ENCODE measurements at regions not wholly inside any gene's neighbourhood (a gene's known extent, or its start where the extent isn't known, plus 50 kb on each side); places are given as distances from the start of the nearest gene placed in this dataset.

GRCh38 chr13:85586856-85587255 lies 212.4 kb downstream of the SLITRK6 start:
- H3K9ac ChIP-seq, result no peak overlapping the region
- H3F3A ChIP-seq (ENCODE audit: low read depth), result no peaks in the 10 kb centered on the region
- H3K4me3 ChIP-seq, result no peak overlapping the region
- H3K27ac ChIP-seq, result no peak overlapping the region
- no peaks in the 10 kb centered on the region for H4K20me1 ChIP-seq (ENCODE audit: low read depth)
- H3K27me3 ChIP-seq, result no peaks in the 10 kb centered on the region
- H3K36me3 ChIP-seq, result no peaks in the 10 kb centered on the region
- no peaks in the 10 kb centered on the region for H3K27me3 Mint-ChIP-seq (ENCODE audit: insufficient read depth, low read depth)
- no peaks in the 10 kb centered on the region for H3K9me3 ChIP-seq (ENCODE audit: low read depth)
- DNase-seq (ENCODE audit: low spot score), result no peak
- no peak for TF ChIP-seq CTCF (IDR thresholded peaks at IDR 0.05)
- no peak for TF ChIP-seq EZH2 (IDR thresholded peaks at IDR 0.05)
- TF ChIP-seq EZH2phosphoT487 (IDR thresholded peaks at IDR 0.05), result no peak
- H3K4me3 Mint-ChIP-seq, result no peak overlapping the region
- no peak overlapping the region for H2AFZ ChIP-seq (replicated peaks)
- no peaks in the 10 kb centered on the region for H3K36me3 Mint-ChIP-seq
- no peak overlapping the region for H3K4me2 ChIP-seq
- no peaks in the 10 kb centered on the region for H3K79me2 ChIP-seq (ENCODE audit: low read depth)
- no peaks in the 10 kb centered on the region for H3K4me1 ChIP-seq
- H3K9me3 Mint-ChIP-seq, result peaks cover 4% of the 10 kb centered on the region
- H3K27ac Mint-ChIP-seq, result no peak overlapping the region
- no peaks in the 10 kb centered on the region for H3K4me1 Mint-ChIP-seq

GRCh38 chr13:85586422-85586831 lies 212.8 kb downstream of the SLITRK6 start:
- Mint-ChIP-seq H3K4me1 (no peaks in the 10 kb centered on the region), H3K9me3 (peaks cover 4% of the 10 kb centered on the region), H3K27ac (no peak overlapping the region), H3K27me3 (ENCODE audit: insufficient read depth, low read depth) (no peaks in the 10 kb centered on the region), H3K36me3 (no peaks in the 10 kb centered on the region), H3K4me3 (no peak overlapping the region)
- no peak overlapping the region for H3K4me3 ChIP-seq
- no peaks in the 10 kb centered on the region for H3K27me3 ChIP-seq
- H3K27ac ChIP-seq, result no peak overlapping the region
- no peaks in the 10 kb centered on the region for H3F3A ChIP-seq (ENCODE audit: low read depth)
- H3K9me3 ChIP-seq (ENCODE audit: low read depth), result no peaks in the 10 kb centered on the region
- no peaks in the 10 kb centered on the region for H3K79me2 ChIP-seq (ENCODE audit: low read depth)
- no peaks in the 10 kb centered on the region for H3K36me3 ChIP-seq
- no peak overlapping the region for H2AFZ ChIP-seq (replicated peaks)
- DNase-seq (ENCODE audit: low spot score), result no peak
- no peak overlapping the region for H3K9ac ChIP-seq
- H4K20me1 ChIP-seq (ENCODE audit: low read depth), result no peaks in the 10 kb centered on the region
- no peak overlapping the region for H3K4me2 ChIP-seq
- no peaks in the 10 kb centered on the region for H3K4me1 ChIP-seq
- TF ChIP-seq CTCF (IDR thresholded peaks at IDR 0.05) (no peak), EZH2phosphoT487 (IDR thresholded peaks at IDR 0.05) (no peak), EZH2 (IDR thresholded peaks at IDR 0.05) (no peak)

GRCh38 chr13:85582890-85583289 lies 216.3 kb downstream of the SLITRK6 start:
- H3K4me2 ChIP-seq, result no peak overlapping the region
- no peaks in the 10 kb centered on the region for H3K4me1 ChIP-seq
- no peak overlapping the region for H3K9ac ChIP-seq
- TF ChIP-seq EZH2phosphoT487 (IDR thresholded peaks at IDR 0.05), result no peak
- no peak for TF ChIP-seq CTCF (IDR thresholded peaks at IDR 0.05)
- no peak for TF ChIP-seq EZH2 (IDR thresholded peaks at IDR 0.05)
- Mint-ChIP-seq H3K36me3 (no peaks in the 10 kb centered on the region), H3K27me3 (ENCODE audit: insufficient read depth, low read depth) (no peaks in the 10 kb centered on the region), H3K4me1 (no peaks in the 10 kb centered on the region), H3K9me3 (peaks cover 4% of the 10 kb centered on the region), H3K27ac (no peak overlapping the region), H3K4me3 (no peak overlapping the region)
- H4K20me1 ChIP-seq (ENCODE audit: low read depth), result no peaks in the 10 kb centered on the region
- no peak overlapping the region for H3K27ac ChIP-seq
- H3K9me3 ChIP-seq (ENCODE audit: low read depth), result no peaks in the 10 kb centered on the region
- H3K4me3 ChIP-seq, result no peak overlapping the region
- DNase-seq (ENCODE audit: low spot score), result no peak
- H2AFZ ChIP-seq (replicated peaks), result no peak overlapping the region
- no peaks in the 10 kb centered on the region for H3K36me3 ChIP-seq
- no peaks in the 10 kb centered on the region for H3F3A ChIP-seq (ENCODE audit: low read depth)
- no peaks in the 10 kb centered on the region for H3K27me3 ChIP-seq
- no peaks in the 10 kb centered on the region for H3K79me2 ChIP-seq (ENCODE audit: low read depth)
